Endodermal cell (in vitro differentiated cells): ENCODE measurements at regions not wholly inside any gene's neighbourhood (a gene's known extent, or its start where the extent isn't known, plus 50 kb on each side); places are given as distances from the start of the nearest gene placed in this dataset.
A peak's percentile ranks its signal among the peaks of the same experiment; 100 is the strongest.

Experiments
- DNase-seq: peaks from one replicate; pipeline ENCODE4 v3.0.0-alpha.2; 2017
- H3K27ac ChIP-seq: 2 replicates; pipeline ENCODE4 v1.5.1; 2013; ENCODE audit warnings: mild to moderate bottlenecking, low read depth, low read length, moderate library complexity
- H3K27me3 ChIP-seq: 2 replicates; pipeline ENCODE4 v1.6.1; 2013; ENCODE audit warnings: mild to moderate bottlenecking, low read length, moderate library complexity; ENCODE audit not compliant: insufficient read depth, control insufficient read depth, poor library complexity, severe bottlenecking
- H3K36me3 ChIP-seq: 2 replicates; pipeline ENCODE4 v1.7.0; 2013; ENCODE audit warnings: mild to moderate bottlenecking, low read length, moderate library complexity; ENCODE audit not compliant: control insufficient read depth, insufficient read depth
- H3K4me1 ChIP-seq: one replicate; pipeline ENCODE4 v1.7.0; 2013; ENCODE audit warnings: low read length; ENCODE audit not compliant: control insufficient read depth, insufficient read depth
- H3K4me3 ChIP-seq: 2 replicates; pipeline ENCODE4 v1.5.1; 2013; ENCODE audit warnings: mild to moderate bottlenecking, low read length, moderate library complexity
- H3K9ac ChIP-seq: 2 replicates; pipeline ENCODE4 v1.6.1; 2013; ENCODE audit warnings: mild to moderate bottlenecking, low read length, moderate library complexity; ENCODE audit not compliant: poor library complexity, severe bottlenecking; ENCODE audit errors: extremely low read depth
- H3K9me3 ChIP-seq: 2 replicates; pipeline ENCODE4 v1.6.1; 2013; ENCODE audit warnings: mild to moderate bottlenecking, low read length, moderate library complexity; ENCODE audit not compliant: control insufficient read depth
- H3K27ac Mint-ChIP-seq: 2 replicates; pipeline ENCODE4 v1.8.0; 2020; ENCODE audit warnings: mixed read lengths
- H3K27me3 Mint-ChIP-seq: 2 replicates; pipeline ENCODE4 v1.8.0; 2021; ENCODE audit warnings: mild to moderate bottlenecking, mixed read lengths; ENCODE audit not compliant: insufficient read depth
- H3K36me3 Mint-ChIP-seq: 2 replicates; pipeline ENCODE4 v1.8.0; 2020; ENCODE audit warnings: low read depth, mixed read lengths
- H3K4me1 Mint-ChIP-seq: 2 replicates; pipeline ENCODE4 v1.8.0; 2020; ENCODE audit warnings: mixed read lengths
- H3K4me3 Mint-ChIP-seq: 2 replicates; pipeline ENCODE4 v1.8.0; 2020; ENCODE audit warnings: mild to moderate bottlenecking, moderate library complexity, mixed read lengths
- H3K9me3 Mint-ChIP-seq: 2 replicates; pipeline ENCODE4 v1.8.0; 2020; ENCODE audit warnings: mild to moderate bottlenecking, mixed read lengths
- WGBS, 2 experiments: methylation state at CpG; one replicate each; pipeline versions ENCODE4 v1.1.5 to v1.1.7; 2013; ENCODE audit warnings: missing lambda C conversion rate in 2 of 2, mixed read lengths in 1 of 2; ENCODE audit not compliant: insufficient coverage in 1 of 2, insufficient read length in 1 of 2; 5-methylcytosine and 5-hydroxymethylcytosine counted together
- TF ChIP-seq, protein P1 (sequence below): fragments of 200-600 bp; sonication (generic); conservative IDR thresholded peaks from 2 replicates; pipeline ENCODE4 v1.5.0; 2021; ENCODE audit warnings: antibody characterized with exemption, mild to moderate bottlenecking

- Mint-ChIP-seq H3K4me3 (no peak overlapping the region), H3K27ac (no peak overlapping the region), H3K36me3 (no peaks in the 10 kb centered on the region), H3K27me3 (no peaks in the 10 kb centered on the region), H3K9me3 (peaks cover 7% of the 10 kb centered on the region), H3K4me1 (no peaks in the 10 kb centered on the region)
- Histone ChIP-seq H3K27ac (no peak overlapping the region), H3K9me3 (peaks cover 17% of the 10 kb centered on the region), H3K9ac (no peak overlapping the region), H3K36me3 (no peaks in the 10 kb centered on the region), H3K27me3 (no peaks in the 10 kb centered on the region), H3K4me1 (no peaks in the 10 kb centered on the region), H3K4me3 (no peak overlapping the region)
- TF ChIP-seq, protein P1, sequence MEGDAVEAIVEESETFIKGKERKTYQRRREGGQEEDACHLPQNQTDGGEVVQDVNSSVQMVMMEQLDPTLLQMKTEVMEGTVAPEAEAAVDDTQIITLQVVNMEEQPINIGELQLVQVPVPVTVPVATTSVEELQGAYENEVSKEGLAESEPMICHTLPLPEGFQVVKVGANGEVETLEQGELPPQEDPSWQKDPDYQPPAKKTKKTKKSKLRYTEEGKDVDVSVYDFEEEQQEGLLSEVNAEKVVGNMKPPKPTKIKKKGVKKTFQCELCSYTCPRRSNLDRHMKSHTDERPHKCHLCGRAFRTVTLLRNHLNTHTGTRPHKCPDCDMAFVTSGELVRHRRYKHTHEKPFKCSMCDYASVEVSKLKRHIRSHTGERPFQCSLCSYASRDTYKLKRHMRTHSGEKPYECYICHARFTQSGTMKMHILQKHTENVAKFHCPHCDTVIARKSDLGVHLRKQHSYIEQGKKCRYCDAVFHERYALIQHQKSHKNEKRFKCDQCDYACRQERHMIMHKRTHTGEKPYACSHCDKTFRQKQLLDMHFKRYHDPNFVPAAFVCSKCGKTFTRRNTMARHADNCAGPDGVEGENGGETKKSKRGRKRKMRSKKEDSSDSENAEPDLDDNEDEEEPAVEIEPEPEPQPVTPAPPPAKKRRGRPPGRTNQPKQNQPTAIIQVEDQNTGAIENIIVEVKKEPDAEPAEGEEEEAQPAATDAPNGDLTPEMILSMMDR, result no peak
- DNase-seq, result no peak
These were observed 1957.1 kb upstream of the ADGRL3 start for GRCh38 chr4:59243038-59243437.

- no CpG with 5 or more reads among the region's 1 CpG for WGBS, 2 experiments
- TF ChIP-seq, protein P1, result peak; percentile 71
- H3K9me3 Mint-ChIP-seq, result peaks cover 7% of the 10 kb centered on the region
- H3K4me1 Mint-ChIP-seq, result no peaks in the 10 kb centered on the region
- H3K36me3 ChIP-seq, result no peaks in the 10 kb centered on the region
- H3K27ac ChIP-seq, result no peak overlapping the region
- no peak overlapping the region for H3K27ac Mint-ChIP-seq
- H3K4me3 Mint-ChIP-seq, result no peak overlapping the region
- H3K27me3 Mint-ChIP-seq, result no peaks in the 10 kb centered on the region
- no peaks in the 10 kb centered on the region for H3K27me3 ChIP-seq
- no peak overlapping the region for H3K9ac ChIP-seq
- H3K9me3 ChIP-seq, result peaks cover 17% of the 10 kb centered on the region
- no peaks in the 10 kb centered on the region for H3K4me1 ChIP-seq
- no peak overlapping the region for H3K4me3 ChIP-seq
- H3K36me3 Mint-ChIP-seq, result no peaks in the 10 kb centered on the region
- no peak for DNase-seq
These were observed 1953.1 kb upstream of the ADGRL3 start for GRCh38 chr4:59247032-59247431.

GRCh38 chr4:59248313-59248712 lies 1951.8 kb upstream of the ADGRL3 start:
- DNase-seq, result no peak
- no peaks in the 10 kb centered on the region for H3K36me3 Mint-ChIP-seq
- Histone ChIP-seq H3K36me3 (no peaks in the 10 kb centered on the region), H3K9me3 (peaks cover 6% of the 10 kb centered on the region), H3K4me1 (no peaks in the 10 kb centered on the region), H3K27ac (no peak overlapping the region), H3K27me3 (no peaks in the 10 kb centered on the region), H3K4me3 (no peak overlapping the region), H3K9ac (no peak overlapping the region)
- no peaks in the 10 kb centered on the region for H3K4me1 Mint-ChIP-seq
- TF ChIP-seq, protein P1, result no peak
- no peaks in the 10 kb centered on the region for H3K27me3 Mint-ChIP-seq
- H3K4me3 Mint-ChIP-seq, result no peak overlapping the region
- H3K27ac Mint-ChIP-seq, result no peak overlapping the region
- WGBS, 2 experiments, result 85% methylated on average over 1 of the region's 1 CpG; no CpG with 5 or more reads in 1 of the 2 experiments
- H3K9me3 Mint-ChIP-seq, result no peaks in the 10 kb centered on the region
